NT2/D1 (cell line): ENCODE measurements at regions not wholly inside any gene's neighbourhood (a gene's known extent, or its start where the extent isn't known, plus 50 kb on each side); places are given as distances from the start of the nearest gene placed in this dataset.
"Not testable (repeated sequence)": the region's sequence is repeated elsewhere in the genome, so short reads cannot be mapped to it uniquely, and the experiment has no call there.

Source experiments
- DNase-seq: peaks from one replicate; pipeline ENCODE4 v3.0.0-alpha.2; 2011; ENCODE audit warnings: low read depth, low spot score
- H3K27me3 ChIP-seq: 2 replicates; pipeline ENCODE4 v1.6.0; 2011; ENCODE audit warnings: mild to moderate bottlenecking; ENCODE audit not compliant: insufficient read length, insufficient read depth
- H3K36me3 ChIP-seq: 2 replicates; pipeline ENCODE4 v1.6.1; 2011; ENCODE audit warnings: mild to moderate bottlenecking, low read length, mixed read lengths; ENCODE audit not compliant: insufficient read depth, insufficient read length
- H3K4me1 ChIP-seq: 2 replicates; pipeline ENCODE4 v1.5.1; 2011; ENCODE audit not compliant: insufficient read depth, insufficient read length
- H3K4me3 ChIP-seq: 2 replicates; pipeline ENCODE4 v1.5.1; 2011; ENCODE audit warnings: low read depth; ENCODE audit not compliant: insufficient read length
- H3K9ac ChIP-seq: 2 replicates; pipeline ENCODE4 v1.6.0; 2011; ENCODE audit warnings: low read depth; ENCODE audit not compliant: insufficient read length
- H3K9me3 ChIP-seq: 2 replicates; pipeline ENCODE4 v1.5.1; 2011; ENCODE audit warnings: mild to moderate bottlenecking, low read length; ENCODE audit not compliant: insufficient read depth
- SUZ12 ChIP-seq: IDR thresholded peaks from 2 replicates; pipeline ENCODE4 v1.6.1; 2011; ENCODE audit not compliant: insufficient read length, insufficient read depth; ENCODE audit errors: extremely low read depth
- YY1 ChIP-seq: IDR thresholded peaks from 2 replicates; pipeline ENCODE4 v1.6.1; 2011; ENCODE audit not compliant: insufficient read length, insufficient read depth
- ZNF274 ChIP-seq: IDR thresholded peaks from 2 replicates; pipeline ENCODE4 v1.6.1; 2011; ENCODE audit warnings: mild to moderate bottlenecking, low read depth, low read length

DNA sequence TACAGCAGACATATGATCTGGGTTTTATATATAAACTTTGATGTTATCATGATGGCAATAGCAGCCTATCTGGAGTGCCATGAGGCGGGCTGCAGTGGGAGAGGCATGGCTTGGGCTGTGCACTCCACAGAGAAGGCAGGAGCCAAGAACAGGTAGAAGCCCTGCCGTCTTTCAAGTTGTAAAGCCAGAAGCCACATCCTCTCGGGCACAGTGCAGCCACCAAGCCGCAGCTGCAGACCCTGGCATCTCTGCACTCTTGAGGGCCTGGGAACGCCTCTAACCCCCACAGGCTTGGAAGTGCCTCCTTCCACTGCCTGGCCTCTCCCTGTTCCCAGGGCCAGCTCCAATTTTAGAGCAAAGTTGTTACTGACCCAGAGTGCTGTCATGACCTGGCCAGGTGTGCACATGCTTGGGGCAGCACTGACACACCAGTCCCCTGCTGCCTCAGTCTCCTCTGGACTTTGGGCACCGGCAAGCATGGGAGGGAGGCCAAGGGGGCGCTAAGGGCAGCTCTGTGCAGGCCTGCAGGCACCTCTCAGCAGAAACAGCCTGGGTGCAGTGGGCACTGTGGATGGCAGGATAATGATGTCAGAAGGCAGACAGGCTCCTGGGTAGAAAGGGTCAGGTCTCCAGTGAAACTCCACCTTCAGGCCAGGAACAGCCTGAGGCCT lies 1619.8 kb upstream of the PRMT6 start:
- H3K9ac ChIP-seq: no peak overlapping the region
- DNase-seq: no peak
- TF ChIP-seq YY1 (no peak), SUZ12 (no peak), ZNF274 (no peak)
- H3K36me3 ChIP-seq: no peaks in the 10 kb centered on the region
- peaks cover 4% of the 10 kb centered on the region; the same call in 1 of the 2 replicates for H3K9me3 ChIP-seq
- no peaks in the 10 kb centered on the region for H3K27me3 ChIP-seq
- no peaks in the 10 kb centered on the region for H3K4me1 ChIP-seq
- H3K4me3 ChIP-seq: no peak overlapping the region

DNA sequence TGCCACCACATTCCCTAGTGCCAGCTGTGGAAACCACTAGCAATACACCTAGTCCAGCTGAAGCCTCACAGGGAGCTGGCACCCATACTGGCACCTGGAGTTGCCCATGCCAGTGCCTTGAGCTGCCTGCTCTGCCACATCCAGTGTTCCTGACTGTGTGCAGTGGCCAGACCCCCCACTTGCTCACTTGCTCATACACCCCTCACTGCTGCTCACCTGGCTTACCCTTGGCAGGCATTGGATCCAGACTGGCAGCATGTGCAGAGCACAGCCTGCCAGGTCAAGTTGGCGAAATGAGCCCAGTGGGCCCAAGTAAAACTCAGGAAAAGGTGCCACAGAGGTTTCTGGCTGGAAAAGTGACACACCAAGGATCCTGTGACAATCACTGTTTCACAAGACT lies 1618.6 kb upstream of the PRMT6 start:
- H3K27me3 ChIP-seq: no peaks in the 10 kb centered on the region
- H3K4me1 ChIP-seq: no peaks in the 10 kb centered on the region
- TF ChIP-seq ZNF274 (no peak), SUZ12 (no peak), YY1 (no peak)
- no peak overlapping the region for H3K4me3 ChIP-seq
- no peaks in the 10 kb centered on the region for H3K36me3 ChIP-seq
- no peak overlapping the region for H3K9ac ChIP-seq
- peaks cover 4% of the 10 kb centered on the region; the same call in 1 of the 2 replicates for H3K9me3 ChIP-seq
- no peak for DNase-seq

DNA sequence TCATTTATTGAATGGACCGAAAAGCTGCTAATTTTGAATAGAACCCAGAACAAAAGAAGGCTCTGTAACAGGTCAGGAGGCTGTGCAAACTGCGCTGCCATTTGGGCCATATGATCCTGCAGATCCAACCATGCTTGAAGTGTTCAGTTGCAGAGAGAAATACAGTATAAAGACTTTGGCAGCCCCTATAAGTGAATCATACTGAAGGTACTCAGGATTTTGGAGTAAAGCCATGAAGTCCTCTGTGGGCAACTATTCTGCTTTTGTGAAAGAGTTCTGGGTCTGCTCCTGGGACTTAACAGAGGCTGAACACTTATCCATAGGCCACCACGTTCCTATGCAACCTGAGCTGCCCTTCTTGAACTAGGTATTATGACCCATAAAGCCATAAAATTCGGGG lies 1613.6 kb upstream of the PRMT6 start:
- DNase-seq: no peak
- Histone ChIP-seq H3K9ac (no peak overlapping the region), H3K4me3 (no peak overlapping the region), H3K36me3 (no peaks in the 10 kb centered on the region), H3K4me1 (no peaks in the 10 kb centered on the region), H3K27me3 (no peaks in the 10 kb centered on the region), H3K9me3 (no peaks in the 10 kb centered on the region)
- TF ChIP-seq YY1: no peak
- no peak for TF ChIP-seq ZNF274
- no peak for TF ChIP-seq SUZ12

DNA sequence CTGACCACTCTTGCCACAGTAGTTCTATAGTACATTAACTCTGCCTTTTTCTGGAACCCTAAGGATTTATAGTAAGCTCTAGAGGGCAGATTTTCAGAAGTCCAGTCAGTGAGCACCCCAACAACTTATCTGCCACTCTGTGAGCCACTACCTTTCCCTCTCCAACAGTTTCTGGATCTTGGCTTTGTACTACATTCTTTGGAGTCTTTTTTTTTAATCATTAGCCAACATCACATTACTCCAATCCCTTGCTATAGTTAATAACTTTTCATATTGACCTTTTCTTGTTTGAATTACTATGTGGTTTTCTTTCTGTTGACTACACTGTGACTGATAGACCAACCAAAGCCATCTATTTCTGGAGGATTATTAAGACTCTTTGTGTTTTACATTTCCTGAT lies 1596.7 kb upstream of the PRMT6 start:
- H3K9ac ChIP-seq: no peak overlapping the region
- no peaks in the 10 kb centered on the region for H3K4me1 ChIP-seq
- H3K27me3 ChIP-seq: no peaks in the 10 kb centered on the region
- TF ChIP-seq YY1 (no peak), SUZ12 (no peak), ZNF274 (no peak)
- H3K4me3 ChIP-seq: no peak overlapping the region
- DNase-seq: no peak
- H3K36me3 ChIP-seq: no peaks in the 10 kb centered on the region
- H3K9me3 ChIP-seq: no peaks in the 10 kb centered on the region

DNA sequence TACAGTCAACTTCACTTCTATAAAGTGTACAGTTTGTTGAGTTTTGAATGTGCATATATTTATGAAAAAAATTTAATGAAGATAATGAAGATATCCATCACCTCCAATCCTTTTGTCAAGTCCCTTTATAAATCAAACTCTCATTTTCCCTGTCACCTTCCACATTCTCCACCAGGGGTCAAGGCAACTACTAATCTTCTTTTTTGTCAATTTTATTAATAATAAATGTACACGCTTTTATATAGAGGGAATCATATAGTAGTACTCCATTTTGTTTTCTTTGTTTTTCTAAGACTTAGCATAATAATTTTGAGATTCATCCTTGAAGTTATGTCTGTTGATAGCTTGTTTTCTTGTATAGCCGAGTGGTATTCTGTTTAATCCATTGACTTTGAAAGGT lies 1594.2 kb upstream of the PRMT6 start:
- DNase-seq: no peak

DNA sequence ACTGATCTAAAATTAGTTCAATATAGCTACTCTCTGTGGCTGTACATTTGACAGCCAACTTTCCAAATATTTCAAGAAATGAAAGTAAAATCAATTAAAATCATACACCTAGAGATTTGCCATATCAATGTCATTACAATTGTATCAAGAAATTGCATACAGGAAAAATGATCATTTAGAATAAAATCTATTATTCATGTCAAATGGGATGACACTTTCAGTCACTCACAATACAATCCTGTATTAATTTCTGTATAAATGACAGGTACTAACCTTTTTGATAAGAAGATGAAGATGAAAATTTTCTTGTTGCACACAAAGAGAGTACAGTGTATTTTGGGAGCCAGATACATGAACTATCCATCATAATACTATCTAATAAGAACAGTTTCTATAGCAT lies 1588.9 kb upstream of the PRMT6 start:
- no peak overlapping the region for H3K4me3 ChIP-seq
- no peak for DNase-seq
- no peaks in the 10 kb centered on the region for H3K27me3 ChIP-seq
- H3K9me3 ChIP-seq: no peaks in the 10 kb centered on the region
- H3K9ac ChIP-seq: no peak overlapping the region
- H3K36me3 ChIP-seq: no peaks in the 10 kb centered on the region
- TF ChIP-seq ZNF274: no peak
- no peak for TF ChIP-seq YY1
- TF ChIP-seq SUZ12: no peak
- no peaks in the 10 kb centered on the region for H3K4me1 ChIP-seq

More for the DNA sequence above, 1594.2 kb upstream of the PRMT6 start:
- H3K27me3 ChIP-seq: no peaks in the 10 kb centered on the region
- H3K4me1 ChIP-seq: no peaks in the 10 kb centered on the region
- H3K4me3 ChIP-seq: no peak overlapping the region
- no peak overlapping the region for H3K9ac ChIP-seq
- no peaks in the 10 kb centered on the region for H3K36me3 ChIP-seq
- no peaks in the 10 kb centered on the region for H3K9me3 ChIP-seq
- TF ChIP-seq ZNF274 (no peak), YY1 (no peak), SUZ12 (no peak)

DNA sequence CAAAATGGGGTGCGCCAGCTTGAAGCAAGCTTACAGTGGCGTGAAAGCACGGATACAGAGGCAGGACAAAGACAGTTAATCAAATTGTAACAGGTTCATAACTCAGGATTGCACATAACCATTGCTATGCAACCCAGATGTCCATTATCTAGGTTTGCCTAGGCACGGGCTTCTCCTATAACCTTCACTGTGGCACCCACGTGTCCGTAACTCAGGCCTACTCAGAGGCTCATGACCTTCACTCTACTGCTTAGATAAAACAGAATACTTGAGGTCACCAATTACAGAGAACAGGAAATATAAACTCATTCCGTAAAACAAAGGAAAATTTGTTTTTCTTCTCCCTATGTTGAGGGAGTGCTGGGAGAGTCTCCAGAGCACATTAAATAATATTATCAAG lies 1585.9 kb upstream of the PRMT6 start:
- H3K4me1 ChIP-seq, H3K9me3 ChIP-seq, H3K27me3 ChIP-seq, H3K36me3 ChIP-seq, H3K9ac ChIP-seq, DNase-seq, H3K4me3 ChIP-seq: not testable (repeated sequence)

DNA sequence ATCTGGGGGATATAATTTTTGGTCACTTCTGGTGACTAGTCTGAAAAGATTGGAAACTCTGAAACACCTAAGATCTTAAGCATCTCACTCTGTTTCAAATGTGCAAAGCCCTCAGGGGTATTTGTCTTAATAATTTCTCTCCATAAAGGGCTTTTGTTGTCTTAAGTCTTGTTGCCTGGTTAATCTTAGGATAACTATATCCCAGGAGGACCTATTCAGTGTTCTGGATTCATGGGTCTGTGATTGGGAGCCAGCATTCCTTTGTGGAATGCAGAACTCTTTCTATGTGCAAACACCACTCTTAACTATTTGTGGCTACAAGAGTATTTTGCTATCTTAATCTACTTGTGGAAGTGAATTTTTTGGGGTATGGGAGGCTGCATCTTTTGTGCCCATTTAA lies 1573.0 kb upstream of the PRMT6 start:
- Histone ChIP-seq H3K4me1 (no peaks in the 10 kb centered on the region), H3K9ac (no peak overlapping the region), H3K27me3 (no peaks in the 10 kb centered on the region), H3K36me3 (no peaks in the 10 kb centered on the region), H3K4me3 (no peak overlapping the region), H3K9me3 (peaks cover 6% of the 10 kb centered on the region; the same call in 1 of the 2 replicates)
- no peak for TF ChIP-seq SUZ12
- TF ChIP-seq ZNF274: no peak
- no peak for TF ChIP-seq YY1
- DNase-seq: no peak
